Osteocyte (in vitro differentiated cells): ENCODE measurements at regions not wholly inside any gene's neighbourhood (a gene's known extent, or its start where the extent isn't known, plus 50 kb on each side); places are given as distances from the start of the nearest gene placed in this dataset.

Experiments used
- DNase-seq: peaks from one replicate; pipeline ENCODE4 v3.0.0; 2021; ENCODE audit warnings: mixed read lengths; ENCODE audit not compliant: unreplicated experiment; ENCODE audit errors: extremely low spot score
- H3K27ac Mint-ChIP-seq: one replicate; pipeline ENCODE4 v1.8.0; 2021; ENCODE audit warnings: mild to moderate bottlenecking, mixed read lengths; ENCODE audit not compliant: unreplicated experiment
- H3K27me3 Mint-ChIP-seq: one replicate; pipeline ENCODE4 v1.8.0; 2021; ENCODE audit warnings: mixed read lengths; ENCODE audit not compliant: unreplicated experiment
- H3K36me3 Mint-ChIP-seq: one replicate; pipeline ENCODE4 v1.8.0; 2021; ENCODE audit warnings: mixed read lengths; ENCODE audit not compliant: unreplicated experiment
- H3K4me1 Mint-ChIP-seq: one replicate; pipeline ENCODE4 v1.8.0; 2021; ENCODE audit warnings: mixed read lengths; ENCODE audit not compliant: unreplicated experiment
- H3K4me3 Mint-ChIP-seq: one replicate; pipeline ENCODE4 v1.8.0; 2021; ENCODE audit warnings: mild to moderate bottlenecking, moderate library complexity, mixed read lengths; ENCODE audit not compliant: unreplicated experiment
- H3K9me3 Mint-ChIP-seq: one replicate; pipeline ENCODE4 v1.8.0; 2021; ENCODE audit warnings: mixed read lengths; ENCODE audit not compliant: unreplicated experiment
- CTCF ChIP-seq: fragments of 200-600 bp; sonication (generic); IDR thresholded peaks from 2 replicates; pipeline ENCODE4 v1.5.0; 2021; ENCODE audit warnings: antibody characterized with exemption, mild to moderate bottlenecking, moderate library complexity

GRCh38 chr1:119298687-119299303, 69.8 kb upstream of the HAO2 start:
- TF ChIP-seq CTCF: no peak
- Mint-ChIP-seq H3K36me3 (no peaks in the 10 kb centered on the region), H3K27me3 (peaks cover 30% of the 10 kb centered on the region), H3K4me1 (no peaks in the 10 kb centered on the region), H3K4me3 (no peak overlapping the region), H3K9me3 (no peaks in the 10 kb centered on the region), H3K27ac (no peak overlapping the region)
- no peak for DNase-seq

- Mint-ChIP-seq H3K27ac (no peak overlapping the region), H3K9me3 (no peaks in the 10 kb centered on the region), H3K4me1 (no peaks in the 10 kb centered on the region), H3K36me3 (no peaks in the 10 kb centered on the region), H3K4me3 (no peak overlapping the region), H3K27me3 (peaks cover 26% of the 10 kb centered on the region)
- DNase-seq: no peak
- TF ChIP-seq CTCF: no peak
Measured at GRCh38 chr1:119302011-119302410, 66.6 kb upstream of the HAO2 start.

- DNase-seq: no peak
- no peak for TF ChIP-seq CTCF
- H3K4me1 Mint-ChIP-seq: no peaks in the 10 kb centered on the region
- peaks cover 28% of the 10 kb centered on the region for H3K27me3 Mint-ChIP-seq
- H3K4me3 Mint-ChIP-seq: no peak overlapping the region
- H3K9me3 Mint-ChIP-seq: no peaks in the 10 kb centered on the region
- no peaks in the 10 kb centered on the region for H3K36me3 Mint-ChIP-seq
- no peak overlapping the region for H3K27ac Mint-ChIP-seq
Measured at GRCh38 chr1:119308130-119308700, 60.4 kb upstream of the HAO2 start.

- no peak overlapping the region for H3K27ac Mint-ChIP-seq
Measured at GRCh38 chr1:119308806-119309205, 59.8 kb upstream of the HAO2 start.

More at GRCh38 chr1:119308806-119309205, 59.8 kb upstream of the HAO2 start:
- Mint-ChIP-seq H3K4me3 (no peak overlapping the region), H3K9me3 (no peaks in the 10 kb centered on the region), H3K4me1 (no peaks in the 10 kb centered on the region), H3K27me3 (peaks cover 29% of the 10 kb centered on the region), H3K36me3 (no peaks in the 10 kb centered on the region)
- TF ChIP-seq CTCF: no peak
- no peak for DNase-seq
